GM13977 (cell line): ENCODE measurements at regions not wholly inside any gene's neighbourhood (a gene's known extent, or its start where the extent isn't known, plus 50 kb on each side); places are given as distances from the start of the nearest gene placed in this dataset.

ENCODE experiments used
- DNase-seq: peaks from one replicate; pipeline ENCODE4 v3.0.0; 2012; ENCODE audit warnings: low spot score
- in situ Hi-C: fragments of 300-500 bp; cut with MboI; formaldehyde crosslinking; loops from one replicate; pipeline ENCODE4 v1.12.0; 2022; ENCODE audit warnings: low sequenced_read_pairs, low pct_unique_long_range_greater_than_20kb, mixed read lengths, inconsistent platforms; ENCODE audit not compliant: unreplicated experiment
- TF ChIP-seq, protein P1 (sequence below): IDR thresholded peaks from 2 replicates; pipeline ENCODE4 v1.5.1; 2012; ENCODE audit warnings: mild to moderate bottlenecking, control low read depth; ENCODE audit not compliant: insufficient read depth; ENCODE audit errors: extremely low read depth, missing control alignments

DNA sequence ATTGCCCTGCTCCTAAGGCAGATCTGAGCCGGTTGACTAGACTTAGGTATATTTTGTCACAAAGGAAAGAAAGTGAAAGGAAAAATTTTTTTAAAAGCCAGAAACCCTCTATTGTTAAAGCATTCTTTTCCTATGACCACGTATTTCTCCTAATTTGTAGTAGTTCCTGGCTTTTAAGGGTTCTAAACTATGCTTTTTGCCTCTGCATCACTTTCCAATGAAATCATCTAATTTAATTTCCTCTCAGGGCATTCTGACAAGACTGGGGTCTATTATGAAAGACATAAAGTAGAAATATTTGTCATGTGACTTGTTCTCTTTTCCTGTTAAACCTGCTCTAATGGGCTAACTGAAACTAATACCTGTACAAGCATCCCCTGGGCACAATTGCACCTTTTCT is 233.0 kb upstream of the PRR20A start:
- in situ Hi-C loops: no loop called here
- no peak for DNase-seq
- TF ChIP-seq, protein P1, sequence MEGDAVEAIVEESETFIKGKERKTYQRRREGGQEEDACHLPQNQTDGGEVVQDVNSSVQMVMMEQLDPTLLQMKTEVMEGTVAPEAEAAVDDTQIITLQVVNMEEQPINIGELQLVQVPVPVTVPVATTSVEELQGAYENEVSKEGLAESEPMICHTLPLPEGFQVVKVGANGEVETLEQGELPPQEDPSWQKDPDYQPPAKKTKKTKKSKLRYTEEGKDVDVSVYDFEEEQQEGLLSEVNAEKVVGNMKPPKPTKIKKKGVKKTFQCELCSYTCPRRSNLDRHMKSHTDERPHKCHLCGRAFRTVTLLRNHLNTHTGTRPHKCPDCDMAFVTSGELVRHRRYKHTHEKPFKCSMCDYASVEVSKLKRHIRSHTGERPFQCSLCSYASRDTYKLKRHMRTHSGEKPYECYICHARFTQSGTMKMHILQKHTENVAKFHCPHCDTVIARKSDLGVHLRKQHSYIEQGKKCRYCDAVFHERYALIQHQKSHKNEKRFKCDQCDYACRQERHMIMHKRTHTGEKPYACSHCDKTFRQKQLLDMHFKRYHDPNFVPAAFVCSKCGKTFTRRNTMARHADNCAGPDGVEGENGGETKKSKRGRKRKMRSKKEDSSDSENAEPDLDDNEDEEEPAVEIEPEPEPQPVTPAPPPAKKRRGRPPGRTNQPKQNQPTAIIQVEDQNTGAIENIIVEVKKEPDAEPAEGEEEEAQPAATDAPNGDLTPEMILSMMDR: no peak

DNA sequence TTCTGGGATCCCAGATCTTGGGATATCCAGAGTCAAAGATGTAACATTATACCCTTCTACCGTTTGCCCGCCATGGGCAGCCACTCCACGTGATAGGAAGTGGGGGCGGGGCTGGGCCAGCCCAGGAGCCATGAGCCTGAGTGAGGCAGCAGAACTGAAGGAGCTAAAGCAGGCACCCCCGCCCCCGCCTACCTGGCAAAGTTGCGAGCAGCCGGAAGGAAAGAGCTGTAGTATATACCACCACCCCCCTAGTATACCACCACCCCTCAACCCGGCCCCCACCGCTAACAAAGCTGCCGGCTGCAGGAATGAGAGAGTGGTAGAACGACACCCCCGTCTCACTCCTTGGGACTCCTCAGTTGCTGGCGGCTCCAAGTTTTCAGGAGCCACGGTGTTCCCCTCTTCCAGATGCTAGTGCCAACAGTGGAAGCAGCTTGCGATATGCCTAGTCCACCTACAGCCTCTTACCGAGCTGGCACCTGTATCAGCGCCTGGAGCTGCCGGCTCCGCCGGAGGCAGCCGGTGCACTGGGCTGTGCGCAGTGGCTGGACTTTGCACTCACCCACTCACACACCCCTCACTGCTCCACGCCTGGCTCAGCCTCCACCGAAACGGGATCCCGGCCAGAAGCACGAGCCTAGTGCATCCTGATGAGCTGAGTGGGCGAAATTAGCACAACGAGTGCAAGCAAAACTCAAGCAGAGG is 230.7 kb upstream of the PRR20A start:
- DNase-seq: no peak
- TF ChIP-seq, protein P1: no peak
- in situ Hi-C loops: no loop called here

DNA sequence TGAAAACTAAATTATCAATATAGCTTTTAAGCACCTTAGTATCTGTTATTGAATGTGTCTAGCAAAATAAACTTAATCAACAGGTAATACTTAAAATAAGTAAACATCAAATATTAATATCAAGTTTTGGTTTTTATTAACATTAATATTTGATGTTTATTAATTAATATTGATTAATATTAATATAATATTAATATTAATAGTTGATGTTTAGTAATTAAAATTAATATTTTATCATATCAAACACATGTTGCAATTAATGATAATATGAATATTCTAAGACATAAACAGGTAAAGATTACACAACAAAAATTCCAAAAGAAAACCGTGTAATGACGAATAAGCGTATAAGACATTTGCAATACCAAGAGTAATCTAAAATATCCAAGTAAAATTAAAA is 222.8 kb upstream of the PRR20A start:
- no peak for DNase-seq
- TF ChIP-seq, protein P1: no peak
- in situ Hi-C loops: no loop called here

DNA sequence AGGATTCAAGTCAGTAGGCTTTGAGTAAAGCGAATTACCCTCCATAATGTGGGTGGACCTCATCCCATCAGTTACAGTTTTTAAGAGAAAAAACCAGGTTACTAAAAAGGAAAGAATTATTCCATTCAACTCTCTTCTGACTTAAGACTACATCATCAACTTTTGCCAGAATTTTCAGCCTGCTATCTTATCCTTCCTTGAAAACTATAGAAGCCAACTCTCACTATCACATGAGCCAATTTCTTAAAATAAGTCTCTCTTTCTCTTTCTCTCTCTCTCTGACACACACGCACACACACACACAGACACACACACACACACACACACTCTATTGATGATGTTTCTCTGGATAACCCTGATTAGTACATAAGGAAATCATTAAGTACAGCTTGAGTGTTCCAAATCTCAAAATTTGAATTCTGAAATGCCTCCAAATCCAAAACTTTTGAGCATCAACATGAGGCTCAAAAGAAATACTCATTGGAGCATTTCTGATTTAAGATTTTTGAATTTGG is 217.0 kb upstream of the PRR20A start:
- TF ChIP-seq, protein P1: no peak
- in situ Hi-C loops: no loop called here

DNA sequence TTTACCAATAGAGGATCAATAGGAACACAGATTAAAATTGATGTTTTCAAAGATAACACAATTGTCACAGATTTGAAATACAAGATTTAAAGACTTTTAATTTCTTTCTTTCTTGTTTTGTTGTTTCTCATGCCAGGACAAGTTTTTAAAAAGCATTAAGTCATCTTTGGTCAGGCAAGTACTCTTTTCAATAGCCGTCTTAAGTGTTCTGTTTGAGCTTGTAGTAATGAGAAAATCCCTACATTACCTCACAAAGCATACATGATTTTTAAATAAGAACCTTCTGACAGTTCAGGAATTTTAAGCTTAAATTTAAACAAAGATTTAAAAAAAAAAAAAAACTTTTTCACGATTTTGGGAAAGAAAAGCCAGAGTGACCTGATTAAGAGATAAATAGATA is 216.3 kb upstream of the PRR20A start:
- TF ChIP-seq, protein P1: no peak
- DNase-seq: no peak
- in situ Hi-C loops: no loop called here

More for the DNA sequence above, 217.0 kb upstream of the PRR20A start:
- DNase-seq: no peak

DNA sequence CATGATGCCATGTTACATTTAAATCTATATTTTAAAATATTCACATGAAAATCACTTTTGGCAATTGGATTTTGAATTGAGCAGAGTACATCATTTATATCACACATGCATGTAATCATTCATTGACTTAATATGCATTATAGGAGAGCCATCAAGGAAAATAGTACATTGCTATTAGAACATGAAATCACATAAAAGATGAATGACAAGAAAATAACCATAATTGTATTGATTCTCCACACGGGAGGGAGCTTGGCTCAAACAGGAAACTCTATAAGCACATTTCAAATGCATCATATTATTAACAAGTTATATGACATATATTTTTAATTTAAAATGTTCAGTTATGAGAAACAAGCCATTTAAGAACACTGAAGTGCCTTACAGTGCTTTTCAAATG is 208.6 kb upstream of the PRR20A start:
- in situ Hi-C loops: no loop called here
- TF ChIP-seq, protein P1: no peak
- DNase-seq: no peak

DNA sequence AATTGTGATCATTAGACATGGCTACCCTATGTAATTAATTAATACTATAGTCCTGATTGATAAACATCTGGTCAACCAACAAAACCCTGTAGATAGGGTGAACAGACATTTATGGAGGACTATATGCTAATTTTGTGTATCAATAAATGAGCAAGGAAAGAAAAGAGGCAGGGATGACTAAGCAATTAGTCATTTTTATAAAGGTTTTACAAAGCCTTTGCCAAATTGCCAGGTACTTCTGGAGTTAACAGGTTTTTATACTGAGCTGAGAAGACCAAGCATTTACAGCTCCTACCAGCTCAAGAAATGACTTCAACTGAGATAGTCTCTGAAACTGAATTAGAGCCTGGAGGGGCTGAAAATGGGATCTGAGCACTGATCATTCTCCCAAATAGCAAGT is 186.8 kb upstream of the PRR20A start:
- TF ChIP-seq, protein P1: no peak
- in situ Hi-C loops: no loop called here
- DNase-seq: no peak
